ENCODE measurements at regions not wholly inside any gene's neighbourhood (a gene's known extent, or its start where the extent isn't known, plus 50 kb on each side); places are given as distances from the start of the nearest gene placed in this dataset.

GRCh38 chr18:71707985-71708500, 836.1 kb downstream of the CBLN2 start:
- no peak for DNase-seq

- DNase-seq = no peak
Observed at GRCh38 chr18:71707400-71707799, 836.7 kb downstream of the CBLN2 start.

GRCh38 chr18:71689416-71690160, 854.6 kb downstream of the CBLN2 start:
- no peak for DNase-seq

- DNase-seq = no peak
Observed at GRCh38 chr18:71682591-71682990, 861.6 kb downstream of the CBLN2 start.

- no peak for DNase-seq
Observed at GRCh38 chr18:71678144-71678543, 866.0 kb downstream of the CBLN2 start.

GRCh38 chr18:71673954-71674353, 870.2 kb downstream of the CBLN2 start:
- no peak for DNase-seq

GRCh38 chr18:71673498-71673897, 870.6 kb downstream of the CBLN2 start:
- DNase-seq = no peak

GRCh38 chr18:71666481-71666880, 877.7 kb downstream of the CBLN2 start:
- DNase-seq = no peak

- no peak for DNase-seq
Observed at GRCh38 chr18:71665131-71665530, 879.0 kb downstream of the CBLN2 start.

- no peak for DNase-seq
Observed at GRCh38 chr18:71643822-71644221, 900.3 kb downstream of the CBLN2 start.

- no peak for DNase-seq
Observed at GRCh38 chr18:71630696-71631095, 913.4 kb downstream of the CBLN2 start.

GRCh38 chr18:71625556-71626090, 918.5 kb downstream of the CBLN2 start:
- no peak for DNase-seq

GRCh38 chr18:71598374-71598773, 945.8 kb downstream of the CBLN2 start:
- DNase-seq = no peak

- no peak for DNase-seq
Observed at GRCh38 chr18:71597219-71597618, 946.9 kb downstream of the CBLN2 start.

GRCh38 chr18:71583252-71583651, 960.9 kb downstream of the CBLN2 start:
- no peak for DNase-seq

- no peak for DNase-seq
Observed at GRCh38 chr18:71554686-71555085, 989.5 kb downstream of the CBLN2 start.

GRCh38 chr18:71541643-71542042, 1002.5 kb downstream of the CBLN2 start:
- no peak for DNase-seq

- no peak for DNase-seq
Observed at GRCh38 chr18:71529703-71530303, 1014.3 kb downstream of the CBLN2 start.

GRCh38 chr18:71523483-71524435, 1020.4 kb downstream of the CBLN2 start:
- DNase-seq = no peak

GRCh38 chr18:71505526-71505925, 1038.6 kb downstream of the CBLN2 start:
- no peak for DNase-seq

- DNase-seq = no peak
Observed at GRCh38 chr18:71503222-71503621, 1040.9 kb downstream of the CBLN2 start.

- DNase-seq = no peak
Observed at GRCh38 chr18:71485611-71486010, 1058.5 kb downstream of the CBLN2 start.
